GM19468 (cell line): ENCODE measurements at regions not wholly inside any gene's neighbourhood (a gene's known extent, or its start where the extent isn't known, plus 50 kb on each side); places are given as distances from the start of the nearest gene placed in this dataset.

ENCODE experiments used
- ATAC-seq: cut with Tn5 transposase; IDR thresholded peaks from one replicate; pipeline ENCODE4 v1.9.1; 2021; ENCODE audit warnings: mild to moderate bottlenecking, moderate library complexity, moderate number of reproducible peaks; ENCODE audit not compliant: unreplicated experiment; ENCODE audit errors: extremely low read depth

GRCh38 chr1:25028907-25029599, 99.0 kb upstream of the RUNX3 start:
- no peak for ATAC-seq

GRCh38 chr1:25028587-25028906, 98.5 kb upstream of the RUNX3 start:
- ATAC-seq, result no peak

- ATAC-seq, result no peak
Measured at GRCh38 chr1:25027822-25028586, 97.9 kb upstream of the RUNX3 start.

DNA sequence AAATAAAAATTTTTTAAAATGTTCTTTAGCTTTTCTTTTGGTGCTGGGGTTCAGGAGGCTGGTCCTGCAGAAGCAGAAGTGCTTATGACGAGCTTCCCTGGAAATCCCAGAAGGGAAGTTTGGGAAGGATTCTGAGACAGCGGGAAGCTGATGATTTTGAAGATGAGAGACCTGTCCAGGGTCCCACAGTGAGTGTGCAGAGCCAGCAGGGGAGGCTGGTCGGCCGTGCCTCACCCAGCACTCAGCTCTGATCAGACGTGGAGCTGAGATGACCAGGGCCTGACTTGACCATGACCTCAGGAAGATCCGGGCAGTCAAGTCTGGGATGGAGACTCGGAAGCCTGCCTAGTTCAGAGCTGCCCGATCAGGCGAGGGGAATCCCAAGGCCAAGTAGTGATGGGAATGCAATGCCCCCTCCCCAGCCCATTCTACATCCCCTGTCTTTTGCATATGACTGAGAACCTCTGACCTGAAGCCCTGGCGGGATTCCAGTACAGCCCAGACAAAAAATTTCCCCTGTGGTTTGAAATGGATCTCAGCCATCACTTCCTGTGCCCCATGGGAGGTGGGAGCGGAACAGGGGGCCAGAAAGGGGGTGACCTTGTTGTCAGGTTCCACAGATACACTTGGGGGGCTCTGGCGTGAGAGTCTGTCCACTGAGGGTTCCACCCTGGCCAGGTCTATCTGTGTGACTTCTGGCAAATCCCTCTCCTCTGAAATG, 96.8 kb upstream of the RUNX3 start:
- no peak for ATAC-seq

DNA sequence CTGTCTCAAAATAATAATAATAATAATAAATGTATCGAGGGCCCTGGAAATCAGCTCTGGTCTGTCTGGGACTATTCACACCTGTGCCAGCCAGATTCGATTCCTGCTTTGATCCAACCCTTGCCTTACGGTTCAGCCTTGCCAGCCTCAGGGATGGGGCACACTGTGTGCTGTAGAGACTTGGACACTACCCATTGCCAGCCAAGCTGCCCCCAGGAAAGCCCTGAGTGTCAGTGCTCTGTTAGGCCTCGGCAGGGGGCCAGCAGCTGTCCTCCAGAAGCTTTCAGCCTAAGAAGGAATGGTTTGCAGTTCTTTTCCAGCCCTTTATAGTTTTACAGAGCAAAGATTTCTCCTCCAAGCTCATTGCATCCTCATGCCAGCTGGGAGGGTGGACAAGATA, 96.2 kb upstream of the RUNX3 start:
- ATAC-seq, result no peak

DNA sequence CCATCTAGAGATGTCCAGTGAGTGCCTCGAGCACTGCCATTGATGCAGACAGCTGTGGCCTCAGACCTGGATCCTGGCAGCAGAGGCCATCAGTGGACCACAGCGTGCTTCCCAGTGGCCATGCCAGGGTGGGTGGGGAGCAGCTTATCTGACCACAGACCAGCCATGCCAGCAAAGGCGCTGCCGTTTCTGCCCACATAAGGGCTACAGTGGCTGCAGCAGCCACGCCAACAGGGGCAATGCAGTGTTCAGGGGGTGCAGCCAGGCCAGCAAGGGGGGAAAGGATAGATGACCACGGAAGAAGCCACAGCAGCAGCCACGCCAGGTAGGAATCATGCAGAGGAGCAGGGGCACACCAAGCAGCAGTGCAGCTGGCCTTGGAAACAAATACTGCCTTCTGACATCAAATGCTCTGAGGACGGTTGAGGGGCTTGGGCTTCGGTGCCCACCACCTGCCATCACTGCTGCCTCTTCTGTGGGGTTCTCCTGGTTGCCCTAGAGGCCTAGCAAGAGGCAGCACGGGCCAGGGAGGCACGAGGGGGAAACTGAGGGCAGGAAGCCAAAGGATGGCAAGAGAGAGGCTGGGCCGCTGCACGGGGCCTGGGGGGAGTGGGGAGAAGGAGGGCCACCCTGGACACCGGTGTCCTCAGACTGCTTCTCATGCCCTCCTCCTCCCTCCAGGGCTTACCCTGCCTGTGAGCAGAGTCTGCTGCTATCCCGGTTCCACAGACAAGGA, 94.7 kb upstream of the RUNX3 start:
- no peak for ATAC-seq

DNA sequence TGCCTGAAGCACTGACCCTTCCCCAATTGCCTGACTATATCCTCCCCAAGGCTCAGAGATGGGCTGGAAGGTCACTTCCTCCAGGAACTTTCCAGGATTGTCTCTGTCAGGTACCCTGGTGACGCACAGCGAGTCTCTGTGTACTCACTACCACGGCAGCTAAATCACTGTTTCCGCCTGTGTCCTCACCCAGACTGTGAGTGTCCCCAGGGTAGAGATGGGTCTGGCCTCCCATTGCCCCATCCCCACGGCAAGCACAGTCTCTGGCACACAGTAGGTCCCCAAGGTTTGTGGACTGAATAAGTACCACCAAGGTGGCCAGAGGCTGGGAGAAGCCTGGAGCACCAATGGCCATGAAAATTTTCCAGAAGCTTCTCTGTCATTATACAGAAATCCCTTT, 93.8 kb upstream of the RUNX3 start:
- ATAC-seq, result no peak

- no peak for ATAC-seq
Measured at GRCh38 chr1:25023190-25023578, 93.1 kb upstream of the RUNX3 start.

DNA sequence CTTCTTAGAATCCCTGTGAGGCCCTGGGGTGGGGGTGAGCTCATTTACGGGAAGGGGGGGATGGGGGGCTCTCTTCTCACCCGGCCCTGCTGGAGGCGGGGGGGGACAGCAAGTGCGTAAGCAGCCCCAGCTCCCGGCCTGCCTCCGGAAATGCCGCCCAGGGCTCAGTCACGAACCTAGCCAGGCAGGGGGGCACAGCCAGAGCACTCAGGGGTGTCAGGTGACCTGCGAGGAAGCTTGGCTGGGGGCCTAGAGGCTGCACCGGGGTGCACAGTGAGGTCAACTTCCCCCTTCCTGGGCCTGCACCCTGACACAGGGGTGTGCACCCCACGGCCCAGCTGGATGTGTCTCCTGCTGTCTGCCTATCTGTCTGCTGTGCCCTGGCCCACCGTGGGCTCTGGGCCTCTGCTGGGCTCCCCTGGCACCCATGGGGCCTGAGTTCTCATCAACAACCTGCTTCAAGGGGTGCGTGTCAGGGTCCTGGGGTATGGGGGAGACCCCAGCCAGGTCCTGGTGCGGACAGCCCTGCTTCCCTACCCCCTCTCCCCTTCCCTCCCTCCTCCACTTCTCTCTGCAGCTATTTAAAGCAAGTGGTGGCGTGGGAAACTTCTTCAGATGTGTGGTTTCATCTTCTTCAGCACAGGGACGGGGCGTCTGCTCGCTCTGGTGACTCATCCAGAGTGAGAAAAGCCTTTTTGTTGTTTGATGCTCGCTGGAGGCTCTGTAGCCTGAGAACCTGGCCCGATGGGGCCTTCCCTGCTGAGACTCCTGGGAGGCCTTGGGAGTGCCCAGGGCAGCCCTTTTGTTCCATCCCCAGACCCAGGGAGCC, 92.5 kb upstream of the RUNX3 start:
- ATAC-seq, result peak; percentile 61

DNA sequence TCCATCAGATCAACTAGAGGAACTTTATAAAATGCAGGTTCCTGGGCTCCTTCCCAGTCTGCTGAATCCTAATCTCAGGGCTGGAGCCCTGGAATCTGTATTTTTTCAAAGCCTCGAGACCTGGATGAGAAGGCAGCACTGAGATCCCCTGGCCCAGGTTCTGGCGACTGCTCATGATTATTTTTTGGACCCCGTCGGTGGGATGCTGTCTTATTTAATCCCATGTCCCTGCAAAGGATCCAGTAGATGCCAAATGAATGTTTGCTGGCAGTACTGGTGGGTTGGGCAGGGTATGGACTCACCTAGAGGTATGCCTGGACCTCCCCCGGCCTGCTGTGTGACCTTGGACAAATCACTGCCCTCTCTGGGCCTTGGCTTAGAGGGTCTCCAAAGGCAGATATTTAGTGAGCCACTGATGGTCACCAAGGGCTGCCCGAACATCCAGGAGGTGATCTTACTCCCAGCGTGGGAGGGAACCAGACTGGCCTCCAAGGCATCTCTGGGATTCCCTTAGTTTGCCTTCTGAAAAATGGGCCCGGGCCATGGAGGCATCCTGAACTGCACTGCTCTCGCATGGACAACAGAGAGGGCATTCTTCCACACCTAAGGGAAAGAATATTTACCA, 91.6 kb upstream of the RUNX3 start:
- no peak for ATAC-seq

DNA sequence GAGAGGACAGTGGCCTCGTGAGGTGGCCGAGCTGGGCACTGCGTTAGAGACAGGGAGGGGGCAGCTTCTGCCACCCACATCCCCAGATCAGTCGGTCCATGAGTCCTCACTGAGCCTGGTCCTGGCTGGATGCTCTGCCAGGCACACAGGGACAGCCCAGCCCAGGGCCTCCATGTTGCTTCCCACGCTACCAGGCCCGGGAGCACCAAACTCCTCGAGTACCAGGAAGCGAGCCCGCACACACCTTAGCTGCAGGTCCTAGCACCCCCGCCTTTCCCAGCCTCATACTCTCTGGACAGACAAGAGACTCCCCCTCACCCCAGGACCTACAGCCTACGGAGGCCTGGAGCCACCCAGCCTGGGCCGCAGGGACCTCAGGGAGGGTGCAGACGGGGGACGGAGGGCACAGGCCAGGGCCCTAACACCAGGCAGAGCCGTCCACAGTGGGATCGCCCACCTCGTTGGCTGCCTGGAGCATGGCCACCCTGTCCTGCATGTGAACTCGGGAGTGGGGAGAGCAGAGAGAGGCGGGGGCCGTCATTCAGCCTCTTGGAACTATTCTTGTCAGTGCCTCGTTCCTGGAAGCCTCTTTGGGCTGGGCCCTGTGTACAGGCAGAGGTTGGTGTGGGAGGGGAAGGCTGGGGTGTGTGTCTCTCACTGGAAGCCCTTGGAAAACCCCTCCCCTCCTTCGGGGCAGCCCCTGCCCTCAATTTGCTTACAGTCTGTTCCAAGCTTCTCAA, 90.9 kb upstream of the RUNX3 start:
- ATAC-seq, result no peak

- ATAC-seq, result no peak
Measured at GRCh38 chr1:25020173-25020845, 90.2 kb upstream of the RUNX3 start.

GRCh38 chr1:25019337-25020172, 89.5 kb upstream of the RUNX3 start:
- peak; percentile 43 for ATAC-seq

DNA sequence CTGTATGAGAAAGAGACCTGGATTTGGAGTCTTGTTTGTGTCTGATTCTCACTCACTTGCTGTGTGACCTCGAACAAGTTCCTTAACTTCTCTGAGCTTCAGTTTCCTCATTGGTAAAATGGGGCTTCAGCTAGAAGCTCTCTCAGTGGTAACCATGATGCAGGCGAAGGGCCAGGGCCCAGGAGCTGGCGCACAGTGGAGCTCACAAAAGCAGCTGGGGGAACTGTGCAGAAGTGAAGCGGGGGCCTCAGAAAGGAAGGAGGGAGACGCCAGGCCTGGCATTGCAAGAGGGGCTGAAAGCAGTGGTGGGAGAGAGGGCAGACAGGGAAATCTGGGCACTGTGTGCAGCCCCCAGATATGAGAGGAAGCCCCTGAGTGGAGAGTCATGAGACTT, 88.9 kb upstream of the RUNX3 start:
- ATAC-seq, result no peak

DNA sequence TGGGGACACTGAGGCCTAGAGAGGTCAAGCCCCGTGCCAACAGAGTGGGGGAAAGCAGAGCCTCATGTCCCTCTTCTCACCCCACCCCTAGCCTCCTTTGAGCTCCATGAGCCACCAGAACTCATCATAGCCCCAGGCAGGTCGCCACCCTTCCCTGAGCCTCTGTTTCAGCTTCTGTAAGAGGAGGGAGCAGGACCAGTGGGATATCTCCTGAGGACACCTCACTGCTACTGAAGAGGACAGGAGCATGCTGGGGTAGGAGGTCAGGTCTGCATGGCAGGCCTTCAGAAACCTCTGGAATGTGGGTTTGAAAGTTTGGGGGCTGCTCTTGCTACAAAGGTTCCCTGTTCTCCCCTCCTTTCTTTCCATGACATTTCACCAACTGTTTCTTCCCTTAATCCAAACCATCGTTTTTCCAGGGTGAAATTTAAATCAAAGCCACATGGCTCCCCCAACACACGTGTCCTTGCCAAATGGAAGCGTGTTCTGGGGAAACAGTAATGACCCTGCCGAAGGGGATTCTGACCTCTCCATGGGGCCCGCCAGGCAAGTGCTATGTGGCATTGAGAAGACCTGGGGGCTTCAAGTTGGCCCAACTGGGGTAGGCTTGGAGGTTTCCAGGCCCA, 88.1 kb upstream of the RUNX3 start:
- ATAC-seq, result no peak

- ATAC-seq, result no peak
Measured at GRCh38 chr1:25017436-25018109, 87.5 kb upstream of the RUNX3 start.
